A549 (cell line): ENCODE measurements at regions not wholly inside any gene's neighbourhood (a gene's known extent, or its start where the extent isn't known, plus 50 kb on each side); places are given as distances from the start of the nearest gene placed in this dataset.

Source experiments
- ATAC-seq, 2 experiments: fragments of 200-7000 bp in 1 of 2; fragments of >200 bp in 1 of 2; cut with Nextera tagmentation in 1 of 2; cut with Tn5 transposase in 1 of 2; 3 replicates each; pipeline versions ENCODE4 v1.8.0 to v1.9.1; 2018 to 2020; ENCODE audit warnings: mild to moderate bottlenecking in 1 of 2, moderate library complexity in 1 of 2
- CTCF ChIA-PET: fragments of 300-600 bp; sonication (Branson Sonifier 250); formaldehyde crosslinking; extraction: SDS; loops from one replicate; lab custom pipeline; 2021; ENCODE audit warnings: antibody characterized with exemption, inconsistent platforms; lab: Yijun Ruan, JAX
- POLR2A ChIA-PET: fragments of 350-600 bp; formaldehyde crosslinking; extraction: SDS; loops from one replicate; lab custom pipeline; 2021; ENCODE audit warnings: antibody characterized with exemption, inconsistent platforms; lab: Yijun Ruan, JAX
- DNase-seq, 2 experiments: peaks; one replicate each; pipeline versions ENCODE4 v3.0.0 to v3.0.0-alpha.2; 2011 to 2016; ENCODE audit warnings: low read depth in 1 of 2, low spot score in 1 of 2
- FAIRE-seq: peaks from 2 replicates; lab custom pipeline; 2011; peaks lifted over from hg19 to GRCh38; lab: Jason Lieb, UNC
- H3K27ac ChIP-seq, 2 experiments: fragments of >200 bp; sonication (Bioruptor Twin); formaldehyde crosslinking; 3 replicates each; pipeline ENCODE4 v1.5.1; 2016 to 2017
- H3K4me1 ChIP-seq: fragments of >200 bp; sonication (Bioruptor Twin); formaldehyde crosslinking; 3 replicates; pipeline ENCODE4 v1.6.1; 2016
- H3K4me2 ChIP-seq: fragments of >200 bp; sonication (Bioruptor Twin); formaldehyde crosslinking; 3 replicates; pipeline ENCODE4 v1.6.1; 2016
- H3K4me3 ChIP-seq: fragments of >200 bp; sonication (Bioruptor Twin); formaldehyde crosslinking; 3 replicates; pipeline ENCODE4 v1.5.1; 2016
- H3K9me3 ChIP-seq: fragments of >200 bp; sonication (Bioruptor Twin); formaldehyde crosslinking; 3 replicates; pipeline ENCODE4 v1.6.1; 2016
- CBX2 ChIP-seq: fragments of 200-600 bp; sonication (generic); IDR thresholded peaks from 2 replicates; pipeline ENCODE4 v1.6.1; 2016; ENCODE audit warnings: low read depth, mild to moderate bottlenecking, borderline replicate concordance
- CBX8 ChIP-seq: fragments of 200-600 bp; sonication (generic); IDR thresholded peaks from 2 replicates; pipeline ENCODE4 v1.6.1; 2016
- CEBPB ChIP-seq, 2 experiments: fragments of >200 bp in 1 of 2; sonication (Bioruptor Twin) in 1 of 2; formaldehyde crosslinking in 1 of 2; IDR thresholded peaks; 2 replicates each; pipeline ENCODE4 v1.6.1; 2012 to 2016
- CTCF ChIP-seq: fragments of >200 bp; sonication (Bioruptor Twin); formaldehyde crosslinking; IDR thresholded peaks from 3 replicates; pipeline ENCODE4 v1.5.1; 2016
- EHF ChIP-seq: fragments of 250-450 bp; sonication (Bioruptor Pico); IDR thresholded peaks from 2 replicates; pipeline ENCODE4 v1.5.0; 2020; ENCODE audit warnings: mild to moderate bottlenecking
- ESRRA ChIP-seq: fragments of 150-350 bp; IDR thresholded peaks from 2 replicates; pipeline ENCODE4 v1.6.1; 2014; ENCODE audit warnings: mild to moderate bottlenecking, low read length, borderline replicate concordance
- FOXS1 ChIP-seq: fragments of 250-450 bp; sonication (Bioruptor Pico); IDR thresholded peaks from 2 replicates; pipeline ENCODE4 v1.5.0; 2020; ENCODE audit warnings: mild to moderate bottlenecking, moderate library complexity
- HDAC2 ChIP-seq: fragments of 200-600 bp; sonication (generic); IDR thresholded peaks from 2 replicates; pipeline ENCODE4 v1.6.1; 2016
- HEYL ChIP-seq: fragments of 250-450 bp; sonication (Bioruptor Pico); IDR thresholded peaks from 2 replicates; pipeline ENCODE4 v1.8.0; 2021; ENCODE audit warnings: mild to moderate bottlenecking, moderate library complexity
- HOXA7 ChIP-seq: fragments of 250-450 bp; sonication (Bioruptor Pico); IDR thresholded peaks from 2 replicates; pipeline ENCODE4 v1.5.0; 2020; ENCODE audit warnings: mild to moderate bottlenecking, moderate library complexity
- HOXB5 ChIP-seq: fragments of 250-450 bp; sonication (Bioruptor Pico); IDR thresholded peaks from 2 replicates; pipeline ENCODE4 v1.5.0; 2020; ENCODE audit warnings: mild to moderate bottlenecking, moderate library complexity
- JUN ChIP-seq, 2 experiments: fragments of >200 bp; sonication (Bioruptor Twin); formaldehyde crosslinking; IDR thresholded peaks; 2 replicates in 1 of 2; 3 replicates in 1 of 2; pipeline ENCODE4 v1.6.1; 2016 to 2017
- KDM5A ChIP-seq: fragments of 200-600 bp; sonication (generic); IDR thresholded peaks from 2 replicates; pipeline ENCODE4 v1.6.1; 2016; ENCODE audit warnings: antibody characterized with exemption, mild to moderate bottlenecking
- MAFK ChIP-seq: fragments of 450-650 bp; IDR thresholded peaks from 2 replicates; pipeline ENCODE4 v1.6.1; 2014; ENCODE audit not compliant: partially characterized antibody
- MAZ ChIP-seq: fragments of 150-350 bp; IDR thresholded peaks from 2 replicates; pipeline ENCODE4 v1.6.1; 2014; ENCODE audit warnings: antibody characterized with exemption, low read depth, low read length, borderline replicate concordance
- NPAS2 ChIP-seq: fragments of 250-450 bp; sonication (Bioruptor Pico); IDR thresholded peaks from 2 replicates; pipeline ENCODE4 v1.8.0; 2022; ENCODE audit warnings: mild to moderate bottlenecking, moderate library complexity, borderline replicate concordance
- RAD21 ChIP-seq, 2 experiments: fragments of >200 bp in 1 of 2; sonication (Bioruptor Twin) in 1 of 2; formaldehyde crosslinking in 1 of 2; IDR thresholded peaks in 1 of 2; conservative IDR thresholded peaks in 1 of 2; 2 replicates in 1 of 2; 3 replicates in 1 of 2; pipeline ENCODE4 v1.6.1; 2012 to 2018; ENCODE audit warnings: inconsistent platforms in 1 of 2
- SMC3 ChIP-seq: fragments of >200 bp; sonication (Bioruptor Twin); formaldehyde crosslinking; IDR thresholded peaks from 3 replicates; pipeline ENCODE4 v1.6.1; 2018; ENCODE audit warnings: inconsistent platforms
- SREBF2 ChIP-seq: fragments of 450-650 bp; IDR thresholded peaks from 2 replicates; pipeline ENCODE4 v1.6.1; 2014; ENCODE audit warnings: mild to moderate bottlenecking, moderate library complexity
- TP53 ChIP-seq: fragments of 250-450 bp; sonication (Bioruptor Pico); IDR thresholded peaks from 2 replicates; pipeline ENCODE4 v1.5.0; 2021; ENCODE audit warnings: mild to moderate bottlenecking, moderate library complexity
- ZFP36 ChIP-seq: fragments of 450-650 bp; IDR thresholded peaks from 2 replicates; pipeline ENCODE4 v1.6.1; 2014; ENCODE audit warnings: borderline replicate concordance; ENCODE audit not compliant: partially characterized antibody
- WGBS: methylation state at CpG from one replicate; pipeline ENCODE4 v1.1.6; 2017; ENCODE audit errors: missing lambda C conversion rate; 5-methylcytosine and 5-hydroxymethylcytosine counted together
- TF ChIP-seq, protein P1 (sequence below): IDR thresholded peaks from 2 replicates; pipeline ENCODE4 v1.6.1; 2012; ENCODE audit warnings: low read depth, borderline replicate concordance
- TF ChIP-seq, protein P2 (sequence below): fragments of 150-350 bp; IDR thresholded peaks from 2 replicates; pipeline ENCODE4 v1.6.1; 2014; ENCODE audit warnings: low read depth, mild to moderate bottlenecking, low read length
- TF ChIP-seq, protein P3 (sequence below): fragments of >200 bp; sonication (Bioruptor Twin); formaldehyde crosslinking; IDR thresholded peaks from 2 replicates; pipeline ENCODE4 v1.6.1; 2016
- TF ChIP-seq, protein P4 (sequence below): IDR thresholded peaks from 2 replicates; pipeline ENCODE4 v1.6.1; 2012

GRCh38 chr3:118332699-118333098, 701.9 kb downstream of the IGSF11 start:
- ChIA-PET CTCF (no interaction called here), POLR2A (no interaction called here)
- Histone ChIP-seq H3K4me2 (no peak overlapping the region), H3K27ac (no peak overlapping the region), H3K9me3 (peaks cover 2% of the 10 kb centered on the region; the same call in 1 of the 3 replicates), H3K4me1 (no peaks in the 10 kb centered on the region), H3K4me3 (no peak overlapping the region)
- TF ChIP-seq ZFP36 (peak; percentile 81), CEBPB (IDR thresholded peaks at IDR 0.05) (no peak)
- FAIRE-seq (no peak), DNase-seq (no peak), ATAC-seq (no peak)
- 26% methylated on average over 2 of the region's 2 CpGs for WGBS

- no peak for ATAC-seq
- TF ChIP-seq NPAS2 (CRISPR knock-in tag) (no peak), ESRRA (no peak), SMC3 (no peak), CBX8 (no peak), HDAC2 (no peak), TP53 (CRISPR knock-in tag) (no peak), EHF (CRISPR knock-in tag) (no peak), MAFK (peak; percentile 79)
- TF ChIP-seq, all 56 proteins: peak for 1
- peaks cover 1% of the 10 kb centered on the region; the same call in 1 of the 3 replicates for H3K9me3 ChIP-seq
- DNase-seq (no peak), FAIRE-seq (no peak)
- ChIA-PET POLR2A (no interaction called here), CTCF (no interaction called here)
- H3K4me3 ChIP-seq: no peak overlapping the region
- H3K27ac ChIP-seq: no peak overlapping the region
- no peak overlapping the region for H3K4me2 ChIP-seq
- H3K4me1 ChIP-seq: no peaks in the 10 kb centered on the region
Observed at GRCh38 chr3:118337649-118338048, 697.0 kb downstream of the IGSF11 start.

DNA sequence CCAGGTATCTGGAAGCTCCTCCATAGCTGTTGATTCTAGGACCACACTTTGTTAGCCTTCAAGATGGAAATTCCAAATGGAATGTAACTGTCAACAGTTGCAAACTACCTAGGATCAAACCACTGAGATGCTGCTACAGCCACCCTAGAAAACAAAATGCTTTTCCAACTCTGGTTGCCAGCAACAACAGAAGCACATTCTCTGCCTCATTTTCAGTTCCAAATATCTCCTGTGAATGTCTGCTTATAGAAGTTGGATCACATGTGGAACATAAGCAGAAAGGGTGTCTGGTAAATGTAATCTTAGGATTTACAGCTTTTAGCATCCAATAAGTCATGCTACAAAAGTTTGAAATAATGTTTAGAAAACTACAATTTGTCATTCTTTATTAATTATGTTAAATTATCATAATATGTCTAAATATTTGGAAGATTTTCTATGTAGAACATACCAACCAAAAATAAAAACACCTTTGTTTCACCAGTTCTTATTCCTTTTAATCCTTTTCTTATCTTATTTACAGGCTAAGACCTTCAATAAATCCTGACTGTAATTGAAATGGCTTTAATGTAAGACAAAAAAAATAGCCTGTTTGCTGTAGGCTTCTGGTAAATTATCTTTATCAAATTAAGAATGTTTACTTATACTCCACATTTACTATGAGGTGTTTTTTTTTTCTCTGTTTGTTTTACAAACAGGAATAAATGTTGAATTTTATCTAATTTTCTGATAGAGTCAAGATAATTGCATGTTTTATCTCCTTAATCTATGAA, 687.1 kb downstream of the IGSF11 start:
- Histone ChIP-seq H3K4me2 (no peak overlapping the region), H3K9me3 (no peaks in the 10 kb centered on the region; the same call in 2 of the 3 replicates), H3K27ac (no peak overlapping the region), H3K4me3 (no peak overlapping the region), H3K4me1 (no peaks in the 10 kb centered on the region)
- FAIRE-seq (no peak), ATAC-seq (no peak), DNase-seq (no peak)
- ChIA-PET CTCF (no interaction called here), POLR2A (no interaction called here)
- no peak for TF ChIP-seq HOXA7
- no peak for TF ChIP-seq MAFK
- TF ChIP-seq EHF (CRISPR knock-in tag): no peak
- TF ChIP-seq, protein P1, sequence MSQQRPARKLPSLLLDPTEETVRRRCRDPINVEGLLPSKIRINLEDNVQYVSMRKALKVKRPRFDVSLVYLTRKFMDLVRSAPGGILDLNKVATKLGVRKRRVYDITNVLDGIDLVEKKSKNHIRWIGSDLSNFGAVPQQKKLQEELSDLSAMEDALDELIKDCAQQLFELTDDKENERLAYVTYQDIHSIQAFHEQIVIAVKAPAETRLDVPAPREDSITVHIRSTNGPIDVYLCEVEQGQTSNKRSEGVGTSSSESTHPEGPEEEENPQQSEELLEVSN: no peak
- TF ChIP-seq SREBF2: no peak
- no peak for TF ChIP-seq HEYL (CRISPR knock-in tag)
- no peak for TF ChIP-seq KDM5A
- no peak for TF ChIP-seq RAD21 (conservative IDR thresholded peaks at IDR 0.05 in 1 of 2, IDR thresholded peaks at IDR 0.05 in 1 of 2)
- no peak for TF ChIP-seq JUN (IDR thresholded peaks at IDR 0.05)
- no peak for TF ChIP-seq TP53 (CRISPR knock-in tag)
- TF ChIP-seq, all 56 proteins: peak for 0

- H3K27ac ChIP-seq: no peak overlapping the region
- FAIRE-seq: no peak
- 26% methylated on average over 1 of the region's 1 CpG for WGBS
- ChIA-PET CTCF (interaction anchor here (0.6 kb wide), 1 partner anchor 224 kb away, joined by 4 read pairs; no protein-coding TSS in a partner anchor), POLR2A (no interaction called here)
- no peaks in the 10 kb centered on the region for H3K4me1 ChIP-seq
- H3K9me3 ChIP-seq: no peaks in the 10 kb centered on the region; the same call in 2 of the 3 replicates
- ATAC-seq: no peak
- no peak for DNase-seq
- H3K4me3 ChIP-seq: no peak overlapping the region
- H3K4me2 ChIP-seq: no peak overlapping the region
- TF ChIP-seq CBX2 (no peak), MAZ (no peak), HOXB5 (no peak), CTCF (no peak), EHF (CRISPR knock-in tag) (no peak), FOXS1 (no peak), HEYL (CRISPR knock-in tag) (no peak)
- TF ChIP-seq, protein P2, sequence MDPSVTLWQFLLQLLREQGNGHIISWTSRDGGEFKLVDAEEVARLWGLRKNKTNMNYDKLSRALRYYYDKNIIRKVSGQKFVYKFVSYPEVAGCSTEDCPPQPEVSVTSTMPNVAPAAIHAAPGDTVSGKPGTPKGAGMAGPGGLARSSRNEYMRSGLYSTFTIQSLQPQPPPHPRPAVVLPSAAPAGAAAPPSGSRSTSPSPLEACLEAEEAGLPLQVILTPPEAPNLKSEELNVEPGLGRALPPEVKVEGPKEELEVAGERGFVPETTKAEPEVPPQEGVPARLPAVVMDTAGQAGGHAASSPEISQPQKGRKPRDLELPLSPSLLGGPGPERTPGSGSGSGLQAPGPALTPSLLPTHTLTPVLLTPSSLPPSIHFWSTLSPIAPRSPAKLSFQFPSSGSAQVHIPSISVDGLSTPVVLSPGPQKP: no peak
- TF ChIP-seq, protein P1: no peak
- TF ChIP-seq, protein P3, sequence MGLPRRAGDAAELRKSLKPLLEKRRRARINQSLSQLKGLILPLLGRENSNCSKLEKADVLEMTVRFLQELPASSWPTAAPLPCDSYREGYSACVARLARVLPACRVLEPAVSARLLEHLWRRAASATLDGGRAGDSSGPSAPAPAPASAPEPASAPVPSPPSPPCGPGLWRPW: no peak
- TF ChIP-seq, protein P4, sequence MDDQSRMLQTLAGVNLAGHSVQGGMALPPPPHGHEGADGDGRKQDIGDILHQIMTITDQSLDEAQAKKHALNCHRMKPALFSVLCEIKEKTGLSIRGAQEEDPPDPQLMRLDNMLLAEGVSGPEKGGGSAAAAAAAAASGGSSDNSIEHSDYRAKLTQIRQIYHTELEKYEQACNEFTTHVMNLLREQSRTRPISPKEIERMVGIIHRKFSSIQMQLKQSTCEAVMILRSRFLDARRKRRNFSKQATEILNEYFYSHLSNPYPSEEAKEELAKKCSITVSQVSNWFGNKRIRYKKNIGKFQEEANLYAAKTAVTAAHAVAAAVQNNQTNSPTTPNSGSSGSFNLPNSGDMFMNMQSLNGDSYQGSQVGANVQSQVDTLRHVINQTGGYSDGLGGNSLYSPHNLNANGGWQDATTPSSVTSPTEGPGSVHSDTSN: no peak
Observed at GRCh38 chr3:118348169-118348557, 686.5 kb downstream of the IGSF11 start.
